Astrocyte of the hippocampus (primary cell): ENCODE measurements at regions not wholly inside any gene's neighbourhood (a gene's known extent, or its start where the extent isn't known, plus 50 kb on each side); places are given as distances from the start of the nearest gene placed in this dataset.

Source experiments
- DNase-seq: peaks from one replicate; pipeline ENCODE4 v3.0.0; 2011; ENCODE audit warnings: low read depth, low spot score

GRCh38 chr6:134532694-134533624 lies 215.0 kb upstream of the SGK1 start:
- DNase-seq = no peak

- no peak for DNase-seq
These were observed 213.7 kb upstream of the SGK1 start for GRCh38 chr6:134531611-134532010.

GRCh38 chr6:134531188-134531551 lies 213.3 kb upstream of the SGK1 start:
- no peak for DNase-seq

- DNase-seq = peak; percentile 33
These were observed 212.0 kb upstream of the SGK1 start for GRCh38 chr6:134529921-134530320.

- no peak for DNase-seq
These were observed 211.4 kb upstream of the SGK1 start for GRCh38 chr6:134529305-134529704.

- DNase-seq = no peak
These were observed 209.3 kb upstream of the SGK1 start for GRCh38 chr6:134527108-134527787.

- DNase-seq = no peak
These were observed 207.4 kb upstream of the SGK1 start for GRCh38 chr6:134525190-134525868.

- no peak for DNase-seq
These were observed 206.2 kb upstream of the SGK1 start for GRCh38 chr6:134523903-134524650.

GRCh38 chr6:134523051-134523450 lies 205.1 kb upstream of the SGK1 start:
- DNase-seq = no peak

GRCh38 chr6:134521116-134521501 lies 203.2 kb upstream of the SGK1 start:
- DNase-seq = no peak

- DNase-seq = peak; percentile 54
These were observed 202.5 kb upstream of the SGK1 start for GRCh38 chr6:134520181-134521115.

- no peak for DNase-seq
These were observed 201.6 kb upstream of the SGK1 start for GRCh38 chr6:134519465-134519864.

- DNase-seq = no peak
These were observed 200.0 kb upstream of the SGK1 start for GRCh38 chr6:134517868-134518267.

- DNase-seq = peak; percentile 76
These were observed 199.3 kb upstream of the SGK1 start for GRCh38 chr6:134517145-134517658.

GRCh38 chr6:134516582-134516981 lies 198.7 kb upstream of the SGK1 start:
- no peak for DNase-seq

GRCh38 chr6:134515986-134516385 lies 198.1 kb upstream of the SGK1 start:
- no peak for DNase-seq

- DNase-seq = no peak
These were observed 195.1 kb upstream of the SGK1 start for GRCh38 chr6:134512981-134513391.

GRCh38 chr6:134511984-134512683 lies 194.2 kb upstream of the SGK1 start:
- no peak for DNase-seq

GRCh38 chr6:134510920-134511319 lies 193.0 kb upstream of the SGK1 start:
- no peak for DNase-seq

- DNase-seq = no peak
These were observed 192.2 kb upstream of the SGK1 start for GRCh38 chr6:134510142-134510541.
